Fibroblast of mammary gland (primary cell): ENCODE measurements at regions not wholly inside any gene's neighbourhood (a gene's known extent, or its start where the extent isn't known, plus 50 kb on each side); places are given as distances from the start of the nearest gene placed in this dataset.

Experiments
- DNase-seq: peaks from one replicate; pipeline ENCODE4 v3.0.0-alpha.2; 2010; ENCODE audit warnings: low read depth
- H3K4me3 ChIP-seq: 2 replicates; pipeline ENCODE4 v1.5.1; 2011; ENCODE audit warnings: low read depth, mild to moderate bottlenecking, low read length, moderate library complexity; ENCODE audit not compliant: control insufficient read depth
- TF ChIP-seq, protein P1 (sequence below): conservative IDR thresholded peaks from 2 replicates; pipeline ENCODE4 v1.5.1; 2011; ENCODE audit warnings: low read depth, low read length, inconsistent platforms; ENCODE audit not compliant: control insufficient read depth, insufficient read depth

DNA sequence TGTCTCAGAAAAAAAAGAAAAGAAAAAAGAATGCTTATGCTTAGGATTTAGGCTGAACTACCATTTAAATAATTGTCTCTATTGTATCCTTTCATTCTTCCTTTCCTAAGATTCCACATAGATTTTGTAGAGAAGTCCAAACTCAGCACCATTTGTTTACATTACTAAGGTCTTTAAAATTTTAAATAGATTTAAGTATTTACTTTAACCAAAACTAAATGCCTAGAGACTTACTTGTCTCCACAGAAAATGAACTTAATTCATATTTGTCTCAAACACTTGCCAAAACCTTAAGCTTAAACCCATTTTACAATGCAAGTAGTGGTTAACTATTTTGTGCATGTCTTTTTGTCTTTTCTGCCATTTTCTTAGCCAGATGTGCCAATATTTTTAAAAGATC, 54.1 kb upstream of the ABI1 start:
- TF ChIP-seq, protein P1, sequence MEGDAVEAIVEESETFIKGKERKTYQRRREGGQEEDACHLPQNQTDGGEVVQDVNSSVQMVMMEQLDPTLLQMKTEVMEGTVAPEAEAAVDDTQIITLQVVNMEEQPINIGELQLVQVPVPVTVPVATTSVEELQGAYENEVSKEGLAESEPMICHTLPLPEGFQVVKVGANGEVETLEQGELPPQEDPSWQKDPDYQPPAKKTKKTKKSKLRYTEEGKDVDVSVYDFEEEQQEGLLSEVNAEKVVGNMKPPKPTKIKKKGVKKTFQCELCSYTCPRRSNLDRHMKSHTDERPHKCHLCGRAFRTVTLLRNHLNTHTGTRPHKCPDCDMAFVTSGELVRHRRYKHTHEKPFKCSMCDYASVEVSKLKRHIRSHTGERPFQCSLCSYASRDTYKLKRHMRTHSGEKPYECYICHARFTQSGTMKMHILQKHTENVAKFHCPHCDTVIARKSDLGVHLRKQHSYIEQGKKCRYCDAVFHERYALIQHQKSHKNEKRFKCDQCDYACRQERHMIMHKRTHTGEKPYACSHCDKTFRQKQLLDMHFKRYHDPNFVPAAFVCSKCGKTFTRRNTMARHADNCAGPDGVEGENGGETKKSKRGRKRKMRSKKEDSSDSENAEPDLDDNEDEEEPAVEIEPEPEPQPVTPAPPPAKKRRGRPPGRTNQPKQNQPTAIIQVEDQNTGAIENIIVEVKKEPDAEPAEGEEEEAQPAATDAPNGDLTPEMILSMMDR = no peak
- no peak for DNase-seq
- no peak overlapping the region for H3K4me3 ChIP-seq

DNA sequence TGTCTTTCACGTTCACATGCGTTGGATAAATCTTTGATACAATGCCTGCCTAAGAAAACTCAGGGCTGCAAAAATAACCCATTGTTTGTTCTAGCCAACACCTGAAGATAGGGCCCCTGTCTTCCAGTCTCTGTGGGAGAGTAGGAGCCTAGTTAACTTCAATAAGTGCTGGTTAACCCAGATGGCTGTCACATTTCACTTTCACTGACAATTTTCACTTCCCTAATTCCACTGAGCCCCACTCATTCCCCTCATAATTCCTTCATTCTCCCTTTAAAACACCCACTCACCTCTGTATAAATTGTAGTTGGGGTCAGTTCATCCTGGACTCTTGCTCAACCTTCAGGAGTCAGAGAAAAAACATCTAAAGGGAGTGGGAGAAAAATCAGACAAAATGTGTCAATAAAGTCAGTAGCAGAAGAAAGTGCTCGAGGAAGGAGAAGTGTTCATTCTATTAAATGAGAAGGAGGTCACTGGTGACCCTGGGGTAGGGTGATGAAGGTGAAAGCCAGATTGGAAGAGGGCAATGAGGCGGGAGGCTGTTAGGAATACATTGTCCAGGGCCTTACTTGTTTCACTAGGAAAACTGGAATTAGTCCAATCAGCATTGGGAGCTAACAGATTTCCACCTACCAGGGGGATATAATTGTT, 51.2 kb upstream of the ABI1 start:
- no peak for DNase-seq
- TF ChIP-seq, protein P1 = no peak
- no peak overlapping the region for H3K4me3 ChIP-seq
